ENCODE measurements at regions not wholly inside any gene's neighbourhood (a gene's known extent, or its start where the extent isn't known, plus 50 kb on each side); places are given as distances from the start of the nearest gene placed in this dataset.

GRCh38 chr12:34300376-34301250 lies 278.3 kb downstream of the ALG10 start:
- TF ChIP-seq CTCF (IDR thresholded peaks at IDR 0.05; ENCODE audit: borderline replicate concordance, extremely low read depth, insufficient read depth) = no peak
- Histone ChIP-seq H3K4me1 (ENCODE audit: control insufficient read depth in 2 of 3, insufficient read depth in 2 of 3, low read depth in 1 of 3, low read length in 3 of 3) (no peaks in the 10 kb centered on the region), H3K27me3 (ENCODE audit: control insufficient read depth, insufficient read depth, low read length) (no peaks in the 10 kb centered on the region), H3K27ac (ENCODE audit: low read depth in 2 of 2, low read length in 2 of 2) (no peak overlapping the region), H3K36me3 (ENCODE audit: control insufficient read depth in 2 of 3, insufficient read depth in 3 of 3, low read length in 3 of 3) (no peaks in the 10 kb centered on the region), H3K4me3 (ENCODE audit: low read length in 3 of 3) (no peak overlapping the region), H3K9ac (ENCODE audit: low read length in 3 of 3) (no peak overlapping the region), H3K9me3 (ENCODE audit: control insufficient read depth in 2 of 3, insufficient read depth in 1 of 3, low read length in 3 of 3) (peaks cover 0 to 8% (median 3%) of the 10 kb centered on the region in 3 donors)
- no peak for FAIRE-seq
- peak in 1 of 5 donors; percentile 45 for DNase-seq
- intact Hi-C loops (cut with DNase I) = no loop called here

- H3K4me3 ChIP-seq (ENCODE audit: low read length in 3 of 3) = no peak overlapping the region
- DNase-seq (peak in 1 of 5 donors; percentile 53), FAIRE-seq (no peak)
- H3K4me1 ChIP-seq (ENCODE audit: control insufficient read depth in 2 of 3, insufficient read depth in 2 of 3, low read depth in 1 of 3, low read length in 3 of 3) = no peaks in the 10 kb centered on the region
- no peaks in the 10 kb centered on the region for H3K27me3 ChIP-seq (ENCODE audit: control insufficient read depth, insufficient read depth, low read length)
- no peaks in the 10 kb centered on the region for H3K36me3 ChIP-seq (ENCODE audit: control insufficient read depth in 2 of 3, insufficient read depth in 3 of 3, low read length in 3 of 3)
- no peak overlapping the region for H3K9ac ChIP-seq (ENCODE audit: low read length in 3 of 3)
- no peak overlapping the region for H3K27ac ChIP-seq (ENCODE audit: low read depth in 2 of 2, low read length in 2 of 2)
- intact Hi-C loops (cut with DNase I) = no loop called here
- TF ChIP-seq CTCF (IDR thresholded peaks at IDR 0.05; ENCODE audit: borderline replicate concordance, extremely low read depth, insufficient read depth) = no peak
- H3K9me3 ChIP-seq (ENCODE audit: control insufficient read depth in 2 of 3, insufficient read depth in 1 of 3, low read length in 3 of 3) = peaks cover 0 to 8% (median 3%) of the 10 kb centered on the region in 3 donors
These were observed 279.2 kb downstream of the ALG10 start for GRCh38 chr12:34301251-34302130.

GRCh38 chr12:34302131-34302885 lies 280.0 kb downstream of the ALG10 start:
- H3K4me3 ChIP-seq (ENCODE audit: low read length in 3 of 3) = no peak overlapping the region
- no peak for TF ChIP-seq CTCF (IDR thresholded peaks at IDR 0.05; ENCODE audit: borderline replicate concordance, extremely low read depth, insufficient read depth)
- DNase-seq (peak in 1 of 5 donors; percentile 49), FAIRE-seq (no peak)
- no peaks in the 10 kb centered on the region for H3K36me3 ChIP-seq (ENCODE audit: control insufficient read depth in 2 of 3, insufficient read depth in 3 of 3, low read length in 3 of 3)
- no peaks in the 10 kb centered on the region for H3K27me3 ChIP-seq (ENCODE audit: control insufficient read depth, insufficient read depth, low read length)
- H3K9ac ChIP-seq (ENCODE audit: low read length in 3 of 3) = no peak overlapping the region
- no peak overlapping the region for H3K27ac ChIP-seq (ENCODE audit: low read depth in 2 of 2, low read length in 2 of 2)
- H3K9me3 ChIP-seq (ENCODE audit: control insufficient read depth in 2 of 3, insufficient read depth in 1 of 3, low read length in 3 of 3) = peaks cover 0 to 8% (median 3%) of the 10 kb centered on the region in 3 donors
- H3K4me1 ChIP-seq (ENCODE audit: control insufficient read depth in 2 of 3, insufficient read depth in 2 of 3, low read depth in 1 of 3, low read length in 3 of 3) = no peaks in the 10 kb centered on the region
- intact Hi-C loops (cut with DNase I) = no loop called here
